ENCODE measurements at regions not wholly inside any gene's neighbourhood (a gene's known extent, or its start where the extent isn't known, plus 50 kb on each side); places are given as distances from the start of the nearest gene placed in this dataset.

GRCh38 chr3:191136347-191136746 lies 62.7 kb upstream of the OSTN start:
- no peak overlapping the region for H3K4me3 ChIP-seq
- H3K27me3 ChIP-seq (ENCODE audit: insufficient read depth): no peaks in the 10 kb centered on the region
- Mint-ChIP-seq H3K9me3 (no peaks in the 10 kb centered on the region), H3K36me3 (ENCODE audit: low read depth) (no peaks in the 10 kb centered on the region; the same call in 2 of the 3 replicates), H3K27me3 (ENCODE audit: insufficient read depth, low read depth, poor library complexity) (no peaks in the 10 kb centered on the region), H3K27ac (no peak overlapping the region), H3K4me3 (no peak overlapping the region), H3K4me1 (no peaks in the 10 kb centered on the region)
- H2AFZ ChIP-seq: no peak overlapping the region
- TF ChIP-seq ETS1 (IDR thresholded peaks at IDR 0.05) (no peak), CTCF (conservative IDR thresholded peaks at IDR 0.05; ENCODE audit: low read depth in 2 of 2) (peak; percentile 68 to 80), STAT1 (IDR thresholded peaks at IDR 0.05; ENCODE audit: unreplicated experiment) (no peak), EZH2 (IDR thresholded peaks at IDR 0.05; ENCODE audit: low read depth, unreplicated experiment) (no peak)
- no peaks in the 10 kb centered on the region for H3F3A ChIP-seq (replicated peaks; ENCODE audit: low read depth)
- ATAC-seq (peak; percentile 46; the same call in 2 of the 3 replicates), DNase-seq (ENCODE audit: low spot score) (peak; percentile 61)
- H3K36me3 ChIP-seq (ENCODE audit: insufficient read depth): no peaks in the 10 kb centered on the region
- no peaks in the 10 kb centered on the region for H3K4me1 ChIP-seq (ENCODE audit: insufficient read depth)
- no peaks in the 10 kb centered on the region for H4K20me1 ChIP-seq (replicated peaks; ENCODE audit: insufficient read depth)
- H3K27ac ChIP-seq (ENCODE audit: low read depth): no peak overlapping the region
- no peak overlapping the region for H3K4me2 ChIP-seq
- H3K9me2 ChIP-seq (ENCODE audit: insufficient read depth): no peaks in the 10 kb centered on the region
- H3K79me2 ChIP-seq (replicated peaks; ENCODE audit: insufficient read depth): no peaks in the 10 kb centered on the region

- H3F3A ChIP-seq (replicated peaks; ENCODE audit: low read depth): no peaks in the 10 kb centered on the region
- H3K4me2 ChIP-seq: no peak overlapping the region
- Mint-ChIP-seq H3K36me3 (ENCODE audit: low read depth) (no peaks in the 10 kb centered on the region; the same call in 2 of the 3 replicates), H3K9me3 (no peaks in the 10 kb centered on the region), H3K4me1 (no peaks in the 10 kb centered on the region), H3K27me3 (ENCODE audit: insufficient read depth, low read depth, poor library complexity) (no peaks in the 10 kb centered on the region), H3K4me3 (no peak overlapping the region), H3K27ac (no peak overlapping the region)
- no peak overlapping the region for H3K4me3 ChIP-seq
- no peaks in the 10 kb centered on the region for H3K27me3 ChIP-seq (ENCODE audit: insufficient read depth)
- DNase-seq (ENCODE audit: low spot score) (no peak), ATAC-seq (no peak)
- no peak overlapping the region for H2AFZ ChIP-seq
- H3K36me3 ChIP-seq (ENCODE audit: insufficient read depth): no peaks in the 10 kb centered on the region
- H3K4me1 ChIP-seq (ENCODE audit: insufficient read depth): no peaks in the 10 kb centered on the region
- H3K27ac ChIP-seq (ENCODE audit: low read depth): no peak overlapping the region
- H3K79me2 ChIP-seq (replicated peaks; ENCODE audit: insufficient read depth): no peaks in the 10 kb centered on the region
- no peaks in the 10 kb centered on the region for H4K20me1 ChIP-seq (replicated peaks; ENCODE audit: insufficient read depth)
- H3K9me2 ChIP-seq (ENCODE audit: insufficient read depth): no peaks in the 10 kb centered on the region
- TF ChIP-seq EZH2phosphoT487 (IDR thresholded peaks at IDR 0.05; ENCODE audit: unreplicated experiment) (no peak), STAT1 (IDR thresholded peaks at IDR 0.05; ENCODE audit: unreplicated experiment) (no peak), POLR2AphosphoS5 (IDR thresholded peaks at IDR 0.05; ENCODE audit: low read depth) (no peak), CREB1 (CRISPR knock-in tag; IDR thresholded peaks at IDR 0.05; ENCODE audit: low read depth) (no peak), ZNF114 (CRISPR knock-in tag; IDR thresholded peaks at IDR 0.05) (no peak), REST (IDR thresholded peaks at IDR 0.05; ENCODE audit: unreplicated experiment) (no peak), EZH2 (IDR thresholded peaks at IDR 0.05; ENCODE audit: low read depth, unreplicated experiment) (no peak), NANOG (IDR thresholded peaks at IDR 0.05; ENCODE audit: borderline replicate concordance) (no peak), ZNF331 (CRISPR knock-in tag; IDR thresholded peaks at IDR 0.05; ENCODE audit: low read depth) (no peak), CTCF (conservative IDR thresholded peaks at IDR 0.05; ENCODE audit: low read depth in 2 of 2) (no peak), JUNB (IDR thresholded peaks at IDR 0.05; ENCODE audit: unreplicated experiment) (no peak), ETS1 (IDR thresholded peaks at IDR 0.05) (no peak)
Observed at GRCh38 chr3:191135175-191135574, 63.9 kb upstream of the OSTN start.

All from GM23338 (cell line).